DMS79 treated with DMSO at 0.1 percent for 48 hours (cell line): ENCODE measurements at regions not wholly inside any gene's neighbourhood (a gene's known extent, or its start where the extent isn't known, plus 50 kb on each side); places are given as distances from the start of the nearest gene placed in this dataset.

Source experiments
- DNase-seq: peaks from one replicate; lab custom pipeline; 2025; lab: John Stamatoyannopoulos, UW

GRCh38 chr20:7505835-7506221 is 434.4 kb downstream of the HAO1 start:
- no peak for DNase-seq

- DNase-seq = no peak
Measured at GRCh38 chr20:7516621-7517111, 423.6 kb downstream of the HAO1 start.

GRCh38 chr20:7520361-7520760 is 419.9 kb downstream of the HAO1 start:
- no peak for DNase-seq

GRCh38 chr20:7523288-7523687 is 417.0 kb downstream of the HAO1 start:
- no peak for DNase-seq

- DNase-seq = no peak
Measured at GRCh38 chr20:7540018-7540417, 400.2 kb downstream of the HAO1 start.

- no peak for DNase-seq
Measured at GRCh38 chr20:7540923-7541322, 399.3 kb downstream of the HAO1 start.

GRCh38 chr20:7571101-7571500 is 369.2 kb downstream of the HAO1 start:
- peak; percentile 82 for DNase-seq

- no peak for DNase-seq
Measured at GRCh38 chr20:7571521-7572055, 368.7 kb downstream of the HAO1 start.

GRCh38 chr20:7579888-7580287 is 360.4 kb downstream of the HAO1 start:
- DNase-seq = no peak

- DNase-seq = peak; percentile 24
Measured at GRCh38 chr20:7585126-7585679, 355.1 kb downstream of the HAO1 start.

- no peak for DNase-seq
Measured at GRCh38 chr20:7586481-7586880, 353.8 kb downstream of the HAO1 start.

GRCh38 chr20:7589164-7589563 is 351.1 kb downstream of the HAO1 start:
- no peak for DNase-seq

- DNase-seq = peak; percentile 32
Measured at GRCh38 chr20:7596541-7596940, 343.7 kb downstream of the HAO1 start.

GRCh38 chr20:7601431-7601830 is 338.8 kb downstream of the HAO1 start:
- DNase-seq = peak; percentile 13

GRCh38 chr20:7606941-7607340 is 333.3 kb downstream of the HAO1 start:
- no peak for DNase-seq

GRCh38 chr20:7608250-7608649 is 332.0 kb downstream of the HAO1 start:
- peak; percentile 3 for DNase-seq

- no peak for DNase-seq
Measured at GRCh38 chr20:7609251-7609650, 331.0 kb downstream of the HAO1 start.

- no peak for DNase-seq
Measured at GRCh38 chr20:7610681-7611080, 329.6 kb downstream of the HAO1 start.

GRCh38 chr20:7617797-7618196 is 322.5 kb downstream of the HAO1 start:
- DNase-seq = no peak

- DNase-seq = no peak
Measured at GRCh38 chr20:7622399-7622961, 317.8 kb downstream of the HAO1 start.

GRCh38 chr20:7624886-7625285 is 315.4 kb downstream of the HAO1 start:
- no peak for DNase-seq

- DNase-seq = no peak
Measured at GRCh38 chr20:7627734-7628663, 312.3 kb downstream of the HAO1 start.

- DNase-seq = no peak
Measured at GRCh38 chr20:7629880-7630279, 310.4 kb downstream of the HAO1 start.
